A549 (cell line): ENCODE measurements at regions not wholly inside any gene's neighbourhood (a gene's known extent, or its start where the extent isn't known, plus 50 kb on each side); places are given as distances from the start of the nearest gene placed in this dataset.
"Not testable (repeated sequence)": the region's sequence is repeated elsewhere in the genome, so short reads cannot be mapped to it uniquely, and the experiment has no call there.

Source experiments
- CHD2 ChIP-seq: fragments of 150-350 bp; IDR thresholded peaks from 2 replicates; pipeline ENCODE4 v1.6.1; 2014; ENCODE audit warnings: low read length; ENCODE audit not compliant: partially characterized antibody
- EHMT2 ChIP-seq: fragments of 200-600 bp; sonication (generic); IDR thresholded peaks from 2 replicates; pipeline ENCODE4 v1.6.1; 2016; ENCODE audit warnings: antibody characterized with exemption, low read depth, mild to moderate bottlenecking, moderate library complexity
- EP300 ChIP-seq, 2 experiments: fragments of >200 bp; sonication (Bioruptor Twin); formaldehyde crosslinking; IDR thresholded peaks; 2 replicates in 1 of 2; 3 replicates in 1 of 2; pipeline ENCODE4 v1.6.1; 2016 to 2017
- FOXS1 ChIP-seq: fragments of 250-450 bp; sonication (Bioruptor Pico); IDR thresholded peaks from 2 replicates; pipeline ENCODE4 v1.5.0; 2020; ENCODE audit warnings: mild to moderate bottlenecking, moderate library complexity
- POLR2A ChIP-seq: IDR thresholded peaks from 2 replicates; pipeline ENCODE4 v1.6.1; 2012; ENCODE audit warnings: mild to moderate bottlenecking, low read length
- POLR2AphosphoS2 ChIP-seq: conservative IDR thresholded peaks from 2 replicates; pipeline ENCODE4 v1.6.1; 2012; ENCODE audit warnings: low read length, improper control_type of control experiment, inconsistent platforms
- RAD21 ChIP-seq, 2 experiments: fragments of >200 bp in 1 of 2; sonication (Bioruptor Twin) in 1 of 2; formaldehyde crosslinking in 1 of 2; IDR thresholded peaks in 1 of 2; conservative IDR thresholded peaks in 1 of 2; 2 replicates in 1 of 2; 3 replicates in 1 of 2; pipeline ENCODE4 v1.6.1; 2012 to 2018; ENCODE audit warnings: inconsistent platforms in 1 of 2
- RARB ChIP-seq: fragments of 250-450 bp; sonication (Bioruptor Pico); IDR thresholded peaks from 2 replicates; pipeline ENCODE4 v1.8.0; 2021; ENCODE audit warnings: mild to moderate bottlenecking, moderate library complexity
- SMC3 ChIP-seq: fragments of >200 bp; sonication (Bioruptor Twin); formaldehyde crosslinking; IDR thresholded peaks from 3 replicates; pipeline ENCODE4 v1.6.1; 2018; ENCODE audit warnings: inconsistent platforms
- USF2 ChIP-seq: fragments of 450-650 bp; IDR thresholded peaks from 2 replicates; pipeline ENCODE4 v1.6.1; 2014; ENCODE audit warnings: antibody characterized with exemption
- TF ChIP-seq, protein P1 (sequence below): fragments of >200 bp; sonication (Bioruptor Twin); formaldehyde crosslinking; IDR thresholded peaks from 3 replicates; pipeline ENCODE4 v1.5.1; 2016
- TF ChIP-seq, protein P2 (sequence below): IDR thresholded peaks from 2 replicates; pipeline ENCODE4 v1.6.1; 2012

- TF ChIP-seq EHMT2; USF2; SMC3; RAD21 (conservative IDR thresholded peaks at IDR 0.05 in 1 of 2, IDR thresholded peaks at IDR 0.05 in 1 of 2); POLR2AphosphoS2; RARB (CRISPR knock-in tag); POLR2A; FOXS1 (CRISPR knock-in tag); EP300 (IDR thresholded peaks at IDR 0.05); CHD2: not testable (repeated sequence)
- TF ChIP-seq, protein P1, sequence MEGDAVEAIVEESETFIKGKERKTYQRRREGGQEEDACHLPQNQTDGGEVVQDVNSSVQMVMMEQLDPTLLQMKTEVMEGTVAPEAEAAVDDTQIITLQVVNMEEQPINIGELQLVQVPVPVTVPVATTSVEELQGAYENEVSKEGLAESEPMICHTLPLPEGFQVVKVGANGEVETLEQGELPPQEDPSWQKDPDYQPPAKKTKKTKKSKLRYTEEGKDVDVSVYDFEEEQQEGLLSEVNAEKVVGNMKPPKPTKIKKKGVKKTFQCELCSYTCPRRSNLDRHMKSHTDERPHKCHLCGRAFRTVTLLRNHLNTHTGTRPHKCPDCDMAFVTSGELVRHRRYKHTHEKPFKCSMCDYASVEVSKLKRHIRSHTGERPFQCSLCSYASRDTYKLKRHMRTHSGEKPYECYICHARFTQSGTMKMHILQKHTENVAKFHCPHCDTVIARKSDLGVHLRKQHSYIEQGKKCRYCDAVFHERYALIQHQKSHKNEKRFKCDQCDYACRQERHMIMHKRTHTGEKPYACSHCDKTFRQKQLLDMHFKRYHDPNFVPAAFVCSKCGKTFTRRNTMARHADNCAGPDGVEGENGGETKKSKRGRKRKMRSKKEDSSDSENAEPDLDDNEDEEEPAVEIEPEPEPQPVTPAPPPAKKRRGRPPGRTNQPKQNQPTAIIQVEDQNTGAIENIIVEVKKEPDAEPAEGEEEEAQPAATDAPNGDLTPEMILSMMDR, result not testable (repeated sequence)
- TF ChIP-seq, protein P2, sequence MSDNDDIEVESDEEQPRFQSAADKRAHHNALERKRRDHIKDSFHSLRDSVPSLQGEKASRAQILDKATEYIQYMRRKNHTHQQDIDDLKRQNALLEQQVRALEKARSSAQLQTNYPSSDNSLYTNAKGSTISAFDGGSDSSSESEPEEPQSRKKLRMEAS, result not testable (repeated sequence)
These were observed 261.0 kb downstream of the BCL2L11 start for GRCh38 chr2:111381530-111382306.
